Prostate gland (tissue), 1 donor: ENCODE measurements at regions not wholly inside any gene's neighbourhood (a gene's known extent, or its start where the extent isn't known, plus 50 kb on each side); places are given as distances from the start of the nearest gene placed in this dataset.

Experiments
- POLR2A ChIP-seq: fragments of 450-650 bp; IDR thresholded peaks from one replicate; pipeline ENCODE4 v1.6.1; 2016; ENCODE audit warnings: antibody characterized with exemption, mild to moderate bottlenecking
- POLR2AphosphoS5 ChIP-seq: sonication (generic); formaldehyde crosslinking; IDR thresholded peaks from one replicate; pipeline ENCODE4 v1.6.1; 2017; ENCODE audit warnings: antibody characterized with exemption

DNA sequence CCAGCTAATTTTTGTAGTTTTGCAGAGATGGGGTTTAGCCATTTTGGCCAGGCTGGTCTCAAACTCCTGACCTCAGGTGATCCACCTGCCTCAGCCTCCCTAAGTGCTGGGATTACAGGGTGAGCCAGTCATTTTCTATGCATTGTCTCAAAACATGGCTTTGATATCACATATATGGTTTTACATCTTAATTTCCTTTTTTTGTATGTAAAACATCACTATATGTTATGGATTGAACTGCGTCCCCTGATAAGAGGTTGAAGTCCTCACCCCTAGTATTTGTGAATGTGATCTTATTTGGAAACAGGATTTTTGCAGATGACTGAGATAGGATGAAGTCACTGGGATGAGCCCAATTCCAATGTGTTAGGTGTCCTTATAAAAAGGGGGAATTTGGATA, 89.8 kb upstream of the MYCN start:
- TF ChIP-seq POLR2AphosphoS5 (no peak), POLR2A (no peak)
